Activated gamma-delta T cell (primary cell): ENCODE measurements at regions not wholly inside any gene's neighbourhood (a gene's known extent, or its start where the extent isn't known, plus 50 kb on each side); places are given as distances from the start of the nearest gene placed in this dataset.

ENCODE experiments used
- DNase-seq: peaks from one replicate; lab custom pipeline; 2025; lab: John Stamatoyannopoulos, UW

DNA sequence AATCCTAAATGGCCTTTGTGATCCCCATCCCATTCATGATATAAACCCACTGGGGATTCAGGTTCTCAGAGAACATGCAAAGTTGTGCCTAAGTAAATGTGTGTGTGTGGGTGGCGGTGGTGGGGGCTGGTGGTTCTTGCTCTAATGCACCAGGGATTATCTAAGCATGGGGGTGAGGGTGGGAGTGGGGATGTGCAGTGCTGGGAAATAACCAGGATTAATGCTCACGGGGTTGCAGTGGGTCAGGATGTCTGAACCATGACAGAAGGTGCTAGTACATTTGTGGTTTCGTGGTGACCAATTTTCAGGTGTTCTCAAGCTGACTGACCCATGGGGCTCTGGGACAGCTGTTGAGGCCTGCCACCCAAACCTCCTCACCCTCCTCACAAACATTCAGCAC lies 101.0 kb downstream of the ZNF608 start:
- no peak for DNase-seq

DNA sequence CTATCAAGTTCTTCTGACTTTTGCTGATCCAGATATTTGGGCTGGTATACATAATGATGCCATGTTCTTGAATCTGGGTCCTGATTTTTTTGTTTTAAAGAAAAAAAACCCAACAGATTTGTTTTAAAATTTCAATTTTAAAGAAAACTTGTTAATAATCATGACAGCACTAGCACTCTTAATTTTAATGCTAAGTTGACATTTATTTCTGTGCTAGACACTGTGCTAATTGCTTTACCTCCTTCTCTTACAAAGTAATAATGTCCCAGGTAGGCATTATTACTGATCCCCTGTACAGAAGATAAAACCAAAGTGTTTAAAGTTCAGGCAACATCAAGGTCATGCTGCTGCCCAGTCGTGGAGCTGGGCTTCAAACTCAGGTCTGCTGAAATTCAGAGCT lies 101.9 kb downstream of the ZNF608 start:
- no peak for DNase-seq

DNA sequence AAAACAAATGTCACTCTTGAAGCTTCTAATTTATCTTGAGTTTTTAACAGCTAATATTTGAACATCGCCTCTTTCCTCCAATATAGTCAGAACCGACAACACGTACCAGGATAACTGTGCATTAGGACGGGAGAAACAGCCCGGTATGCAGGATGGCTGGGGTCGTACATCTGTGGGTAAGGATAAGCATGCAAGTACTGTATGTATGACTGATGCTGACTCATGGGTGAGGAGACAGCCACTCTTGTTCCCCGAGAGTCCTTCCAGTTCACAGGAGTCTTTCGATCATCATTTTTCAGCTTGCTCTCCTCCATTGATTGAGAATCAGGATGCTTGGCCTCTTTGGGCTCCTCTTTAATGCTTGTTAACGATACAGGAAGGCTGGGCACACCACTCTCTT lies 102.3 kb downstream of the ZNF608 start:
- no peak for DNase-seq

DNA sequence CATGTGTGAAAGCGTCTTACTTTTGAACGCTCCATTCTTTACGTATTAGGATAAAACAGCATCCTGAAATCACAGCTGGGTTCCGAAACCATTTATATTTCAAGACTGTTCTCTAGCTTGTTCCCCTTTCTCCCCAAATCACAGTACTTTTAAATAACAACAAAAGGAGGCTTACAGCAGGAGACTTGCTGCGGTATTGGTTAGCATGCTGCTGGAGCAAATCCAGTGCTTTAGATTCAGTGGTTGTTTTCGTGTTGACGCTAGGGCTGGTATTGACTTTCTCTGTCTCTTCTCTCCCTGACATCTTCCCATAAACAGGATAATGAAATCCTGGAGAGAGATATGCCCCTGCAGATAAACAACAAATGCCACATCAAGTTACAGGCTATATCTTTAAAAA lies 103.1 kb downstream of the ZNF608 start:
- no peak for DNase-seq

DNA sequence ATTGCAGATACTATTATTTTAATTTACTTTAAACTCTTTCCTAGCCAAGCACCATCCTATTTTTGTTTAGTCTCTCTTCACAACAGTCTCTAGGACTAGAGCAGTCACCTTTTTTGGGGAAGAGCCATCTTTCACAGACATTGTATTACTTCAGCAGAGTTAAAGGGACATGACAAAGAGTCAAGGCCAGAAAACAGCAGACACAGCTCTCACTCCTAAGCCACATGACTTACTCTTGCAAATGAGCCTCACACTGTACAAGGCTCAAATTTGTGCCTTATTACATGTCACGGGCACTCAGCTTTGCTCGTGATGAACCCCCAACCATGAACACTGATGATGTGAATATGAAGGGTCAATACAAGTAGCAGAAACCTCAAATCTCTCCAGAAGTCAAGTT lies 104.3 kb downstream of the ZNF608 start:
- DNase-seq: no peak

DNA sequence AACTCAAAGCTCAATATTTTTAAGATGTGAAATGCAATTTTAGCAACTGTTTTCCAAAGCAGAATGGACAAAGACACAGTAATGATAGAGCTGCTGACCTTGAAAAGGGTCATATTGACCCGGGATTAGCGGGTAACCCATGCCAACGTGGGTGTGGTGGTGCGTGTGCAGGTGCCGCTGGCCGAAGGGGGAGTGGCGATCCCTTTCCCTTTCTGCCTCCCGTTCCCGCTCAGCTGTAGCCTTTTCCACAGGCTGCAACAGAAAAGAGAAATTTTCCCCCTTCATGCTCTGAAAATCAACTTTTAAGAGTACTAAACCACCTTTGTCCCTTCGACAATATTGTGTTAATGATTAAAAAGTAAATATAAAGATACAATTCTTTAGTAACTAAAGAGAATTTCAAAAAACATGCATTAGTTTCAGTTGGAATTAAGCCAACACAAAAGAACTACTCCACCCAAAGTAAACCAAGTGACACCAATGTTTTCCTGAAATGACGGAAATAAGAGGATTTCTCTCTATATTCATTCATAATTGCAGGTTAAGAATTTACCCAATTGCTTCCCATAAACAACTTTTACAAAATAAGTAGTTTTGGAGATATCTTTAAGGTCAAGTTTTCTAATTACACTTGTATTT lies 105.2 kb downstream of the ZNF608 start:
- DNase-seq: no peak

DNA sequence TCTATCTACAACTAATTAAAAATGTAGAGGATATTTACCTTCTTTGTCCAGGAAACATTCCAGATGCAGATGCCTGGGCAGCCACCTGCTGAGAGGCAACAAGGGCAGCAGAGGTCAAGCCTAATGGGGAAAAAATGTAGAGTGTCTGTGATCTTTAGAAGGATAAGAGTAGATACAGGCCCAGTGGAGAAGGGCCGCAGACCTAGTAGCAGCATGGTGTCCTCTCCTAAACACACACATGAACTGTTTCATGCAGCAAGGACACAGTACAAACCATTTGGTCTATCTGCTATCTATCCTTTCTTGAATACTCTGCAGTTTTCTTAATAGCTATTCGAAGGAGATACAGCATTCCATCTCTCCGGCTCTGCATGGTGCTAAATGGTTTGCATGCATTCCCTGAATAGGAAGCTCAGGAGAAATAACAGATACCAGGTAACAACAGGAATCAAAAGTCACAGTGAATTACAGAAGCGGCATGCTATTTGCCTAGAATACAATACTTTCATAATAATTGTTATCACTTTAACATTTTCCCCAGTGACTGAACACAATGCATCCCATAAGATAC lies 107.3 kb downstream of the ZNF608 start:
- DNase-seq: no peak

DNA sequence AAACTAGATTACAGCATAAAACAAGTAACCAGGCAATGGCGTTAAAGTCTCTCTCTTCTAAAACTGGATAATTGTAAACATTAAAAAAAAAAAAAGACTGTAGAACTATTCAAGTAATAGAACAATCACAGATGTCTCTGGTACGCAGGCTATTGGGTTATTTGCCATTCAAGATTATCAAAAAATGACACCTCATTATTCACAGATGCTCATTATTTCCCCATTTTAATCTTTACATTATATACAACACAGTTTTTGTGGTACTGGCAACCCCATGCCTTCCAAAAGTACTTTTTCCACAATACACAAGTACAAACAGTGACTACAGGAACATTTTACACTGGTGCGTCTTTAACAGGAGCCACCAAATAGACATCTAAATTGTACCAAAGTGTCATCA lies 109.4 kb downstream of the ZNF608 start:
- no peak for DNase-seq

DNA sequence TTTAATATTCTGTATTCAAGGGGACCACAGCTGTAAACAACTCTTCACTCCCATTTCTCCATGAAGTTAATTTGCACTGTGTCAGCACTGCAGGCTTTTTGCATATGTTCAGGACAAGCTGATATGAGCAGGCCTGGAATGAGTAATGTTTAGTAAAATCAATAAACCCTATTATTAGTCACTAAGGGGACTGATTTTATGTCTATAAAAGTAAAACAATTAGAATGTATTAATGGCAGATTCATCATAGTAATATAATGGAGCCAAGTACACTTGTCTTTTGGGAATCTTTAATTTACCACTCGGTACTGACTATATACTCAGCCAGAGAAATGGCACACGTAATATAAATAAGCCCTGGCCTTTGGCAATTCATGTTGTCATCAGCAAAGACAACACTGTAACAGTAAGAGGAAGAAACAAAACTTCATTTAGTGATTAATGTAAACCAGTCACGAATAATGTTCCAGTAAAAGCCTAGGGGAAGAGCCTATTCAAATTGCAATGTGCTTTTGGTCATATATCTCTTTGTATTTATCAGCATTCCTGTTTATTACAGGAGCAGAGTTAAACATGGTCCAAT lies 111.6 kb downstream of the ZNF608 start:
- DNase-seq: no peak

DNA sequence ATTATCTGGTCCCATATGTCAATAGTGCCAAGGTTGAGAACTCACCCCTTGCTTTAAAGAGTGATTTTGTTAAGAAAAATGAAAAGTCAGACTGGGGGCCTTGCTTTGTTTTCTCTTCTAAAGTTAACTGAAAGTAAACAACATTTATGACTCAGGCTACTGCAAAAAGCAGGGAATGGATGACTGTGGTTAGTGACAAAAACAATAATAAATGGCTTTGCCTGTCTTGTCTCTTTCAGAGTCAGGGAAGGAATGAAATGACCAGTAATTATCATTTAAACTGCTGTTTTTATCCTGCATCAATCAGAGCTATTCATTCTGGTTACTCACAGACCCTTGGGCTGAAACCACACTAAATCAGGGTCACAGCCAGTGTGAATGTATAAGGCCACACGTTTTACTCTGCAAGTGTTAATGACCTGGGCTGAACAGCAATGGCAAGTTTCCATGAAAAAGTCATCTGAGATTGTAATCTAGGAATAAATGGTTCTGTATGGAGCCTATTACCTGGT lies 112.2 kb downstream of the ZNF608 start:
- DNase-seq: no peak

DNA sequence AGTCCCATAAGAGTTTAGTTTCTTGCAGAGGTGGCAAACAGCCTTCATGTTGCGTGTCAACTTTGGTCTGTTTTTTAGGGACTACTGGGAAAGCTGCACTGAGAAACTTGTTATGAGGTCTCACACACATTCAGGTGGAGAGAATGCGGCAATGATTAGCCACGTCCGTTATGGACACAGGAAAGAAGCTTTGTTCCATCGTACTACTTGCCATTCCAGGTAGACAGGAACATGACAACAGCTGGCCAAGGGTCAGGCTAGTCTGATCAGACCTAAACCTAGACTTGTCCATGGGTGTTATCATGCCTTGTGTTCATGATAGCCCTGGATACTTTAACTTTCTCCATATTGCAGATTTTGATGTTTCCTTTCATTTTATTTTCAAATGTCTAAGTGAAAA lies 113.2 kb downstream of the ZNF608 start:
- DNase-seq: no peak

DNA sequence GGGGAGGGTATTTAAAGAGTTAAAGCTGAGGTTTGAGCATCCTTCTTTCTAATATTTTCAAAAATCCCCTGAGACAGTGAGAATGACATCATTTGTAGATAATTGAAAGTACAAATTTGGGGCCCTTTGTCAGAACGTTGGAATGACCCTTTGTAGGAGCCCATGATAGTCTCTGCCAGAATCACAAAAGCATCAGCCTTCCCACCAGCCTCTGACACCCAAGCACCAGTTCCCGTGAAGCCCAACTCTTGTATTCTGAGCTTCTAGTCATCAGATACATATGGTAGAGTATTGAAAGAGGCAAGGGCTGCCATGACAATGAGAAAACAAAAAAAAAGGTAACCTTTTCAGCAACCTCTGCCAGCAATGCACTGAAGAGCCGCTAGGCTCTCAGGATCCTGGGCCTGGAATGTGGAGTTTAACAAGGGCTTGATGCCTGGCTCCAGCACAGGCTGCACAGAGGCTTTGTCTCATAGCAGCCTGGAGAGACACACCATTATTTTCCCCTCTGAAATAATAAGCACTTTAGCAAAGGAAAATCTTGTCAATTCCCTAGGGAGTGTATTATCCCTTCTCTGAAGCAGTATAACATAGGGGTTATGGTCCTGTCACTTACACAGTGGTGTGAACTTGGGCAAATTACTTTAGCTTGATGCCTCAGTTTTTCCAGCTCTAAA lies 114.4 kb downstream of the ZNF608 start:
- DNase-seq: no peak

DNA sequence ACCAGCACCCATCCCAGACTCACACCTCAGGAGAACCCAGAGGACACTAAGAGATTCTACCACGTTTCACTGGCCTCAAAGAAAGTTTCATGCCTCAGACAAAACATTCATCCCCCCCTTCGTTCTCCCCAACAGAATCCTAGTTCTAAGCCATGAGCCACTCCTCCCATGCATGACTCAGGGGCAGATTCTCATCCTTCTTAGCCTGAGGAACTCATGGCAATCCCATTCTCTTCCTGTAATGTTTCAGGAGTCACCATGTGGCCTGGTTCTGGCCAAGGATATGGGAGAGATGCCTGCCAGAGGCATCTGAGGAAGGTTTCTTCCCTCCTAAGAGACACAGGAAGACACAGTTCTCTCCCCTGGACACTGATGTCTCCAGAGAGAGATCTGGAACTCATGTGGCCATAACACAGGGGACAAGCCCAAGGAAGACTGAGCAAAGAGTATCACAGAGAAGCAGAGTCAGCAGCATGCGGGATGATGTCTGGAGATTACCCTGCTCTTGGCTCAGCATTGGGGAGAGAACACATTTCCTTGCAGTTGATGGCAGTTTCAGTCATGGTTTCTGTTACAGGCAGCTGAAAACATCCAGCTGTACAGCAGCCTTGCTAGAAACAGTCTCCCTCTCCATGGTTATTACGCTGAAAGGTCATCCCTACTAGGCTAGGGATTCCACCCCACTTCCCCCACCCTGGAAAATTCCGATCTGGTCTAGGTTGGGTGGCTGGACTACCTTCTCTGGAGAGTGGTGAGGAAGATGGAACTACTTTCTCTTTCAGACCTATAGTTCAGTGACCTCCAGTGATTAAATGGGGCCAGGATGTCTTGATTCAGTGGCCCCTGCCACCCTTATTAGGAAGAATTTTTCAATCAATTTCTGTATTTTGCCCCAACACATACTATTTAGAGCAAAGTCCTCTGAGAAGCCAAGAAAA lies 115.4 kb downstream of the ZNF608 start:
- DNase-seq: no peak

DNA sequence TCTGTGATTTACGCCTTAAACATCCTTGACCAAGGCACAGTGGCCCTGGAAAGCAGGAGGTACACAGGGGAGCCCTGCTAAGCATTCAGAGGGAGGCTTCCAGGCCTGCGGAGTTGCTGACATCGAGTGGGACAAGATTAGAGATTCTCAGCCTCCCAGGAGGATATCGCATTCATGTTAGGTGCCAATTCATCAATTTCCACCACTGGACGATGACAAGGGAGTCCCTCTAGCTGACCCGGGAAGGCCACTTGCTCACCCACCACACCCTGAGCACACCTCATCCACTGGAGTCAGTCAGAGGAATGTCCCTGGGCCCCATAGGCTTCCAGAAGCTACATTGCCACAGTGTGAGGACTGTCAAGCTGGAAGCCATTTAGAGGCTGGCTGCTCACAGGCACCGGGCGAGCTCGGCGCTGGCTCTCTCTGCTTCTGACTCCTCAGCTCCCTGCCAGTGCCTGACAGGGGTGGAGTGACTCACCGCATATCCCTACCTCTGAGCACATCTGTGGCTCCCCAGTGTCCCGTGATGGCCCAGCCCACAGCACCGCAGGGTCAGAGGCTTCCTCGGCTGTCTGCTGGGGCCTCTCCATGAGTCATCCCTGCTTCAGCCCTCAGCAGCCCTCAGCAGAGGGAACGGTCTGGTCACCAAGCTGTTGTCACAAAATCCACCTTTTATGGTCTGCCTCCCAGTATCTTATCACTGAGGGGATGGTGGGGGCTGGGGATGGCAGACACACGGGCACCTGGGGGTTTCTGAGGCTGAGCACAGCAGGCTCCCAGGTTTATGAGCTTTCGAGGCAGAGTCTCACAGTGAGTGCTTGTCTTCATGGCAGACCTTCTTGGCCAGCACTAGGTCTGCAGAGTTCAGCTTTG lies 117.5 kb downstream of the ZNF608 start:
- DNase-seq: no peak

DNA sequence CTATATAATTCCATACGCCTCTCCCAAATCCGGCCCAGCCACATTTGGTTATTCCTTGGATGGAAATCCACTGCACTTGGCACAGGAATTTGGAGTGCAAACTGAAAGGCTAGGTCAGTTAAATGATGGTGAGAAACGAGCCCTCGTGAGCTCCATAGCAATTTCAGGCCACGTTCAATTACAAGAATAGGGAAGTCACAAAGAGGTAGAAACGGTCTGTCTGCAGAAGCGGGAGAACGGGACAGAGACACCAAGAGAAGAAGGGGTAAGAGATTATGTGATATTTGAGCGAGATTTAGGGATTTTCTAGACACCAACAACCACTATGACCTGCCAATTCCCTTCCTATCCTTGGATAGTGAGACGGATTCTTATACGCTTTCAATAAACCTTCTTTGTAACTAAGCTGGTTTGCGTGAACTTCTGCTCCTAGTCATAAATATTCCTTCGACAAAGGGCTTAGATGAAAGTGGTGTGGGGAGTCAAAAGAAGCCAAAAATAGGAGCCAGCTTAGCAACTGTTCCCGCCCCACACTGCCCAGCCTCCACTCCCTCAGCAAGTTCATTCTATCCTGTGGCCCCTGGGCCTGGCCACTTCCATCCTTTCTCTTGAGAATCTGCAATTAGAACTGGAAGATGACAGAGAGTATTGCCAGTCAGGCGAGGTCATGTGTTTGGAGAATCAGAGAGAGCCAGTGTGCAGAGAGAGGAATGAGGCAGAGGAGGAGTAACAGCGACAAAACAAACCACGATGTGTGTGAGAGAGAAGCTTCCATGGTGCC lies 118.4 kb downstream of the ZNF608 start:
- no peak for DNase-seq

DNA sequence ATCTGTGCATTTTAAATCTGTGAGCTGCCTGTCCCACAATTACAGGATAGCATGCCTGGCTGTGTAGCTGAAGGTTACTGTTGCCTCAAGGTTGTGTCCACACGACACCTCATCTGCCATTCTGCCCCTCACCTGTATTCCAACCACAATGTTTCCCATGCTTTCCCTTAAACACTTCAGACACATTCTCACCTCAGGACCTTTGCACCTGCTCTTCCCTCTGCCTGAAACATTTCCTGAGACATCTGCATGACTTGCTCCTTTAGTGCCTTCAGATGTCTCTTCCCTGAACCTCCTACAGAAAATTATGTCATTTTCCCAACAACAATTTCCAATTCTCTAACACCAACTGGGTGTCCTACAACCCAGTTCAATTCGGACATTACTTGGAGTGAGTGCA lies 120.4 kb downstream of the ZNF608 start:
- no peak for DNase-seq

DNA sequence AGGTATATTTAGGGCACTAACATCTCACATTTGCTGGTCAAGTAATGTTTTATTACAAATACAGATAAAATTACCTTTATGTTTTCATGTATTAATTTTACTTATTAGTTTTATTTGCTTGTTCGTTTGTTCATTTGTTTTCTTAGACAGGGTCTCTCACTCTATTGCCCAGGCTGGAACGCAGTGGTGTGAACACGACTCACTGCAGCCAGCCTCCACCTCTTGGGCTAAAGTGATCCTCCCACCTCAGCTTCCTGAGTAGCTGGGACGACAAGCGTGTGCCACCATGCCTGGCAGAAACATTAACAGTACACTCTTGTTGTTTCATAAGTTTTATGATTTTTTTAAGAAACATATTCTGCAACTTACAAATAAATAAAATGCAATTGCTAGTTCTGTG lies 123.2 kb downstream of the ZNF608 start:
- no peak for DNase-seq

DNA sequence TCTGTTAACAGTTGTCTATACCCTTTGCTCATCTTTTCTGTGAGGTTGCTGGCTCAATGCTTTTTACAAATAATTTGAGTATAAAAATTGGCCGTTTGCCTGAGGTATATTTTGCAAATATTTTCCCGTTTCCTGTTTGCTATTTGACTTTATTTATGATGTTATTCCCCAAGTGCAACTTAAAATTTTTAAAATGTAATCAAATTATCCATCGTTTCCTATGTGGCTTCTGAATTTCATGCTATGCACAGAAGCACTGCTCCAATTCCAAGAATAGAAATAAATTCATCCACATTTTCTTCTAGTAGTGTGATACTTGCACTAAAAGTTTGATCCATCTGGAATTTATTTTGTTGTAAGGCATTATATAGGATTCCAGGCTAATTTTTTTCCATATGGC lies 123.6 kb downstream of the ZNF608 start:
- DNase-seq: no peak

DNA sequence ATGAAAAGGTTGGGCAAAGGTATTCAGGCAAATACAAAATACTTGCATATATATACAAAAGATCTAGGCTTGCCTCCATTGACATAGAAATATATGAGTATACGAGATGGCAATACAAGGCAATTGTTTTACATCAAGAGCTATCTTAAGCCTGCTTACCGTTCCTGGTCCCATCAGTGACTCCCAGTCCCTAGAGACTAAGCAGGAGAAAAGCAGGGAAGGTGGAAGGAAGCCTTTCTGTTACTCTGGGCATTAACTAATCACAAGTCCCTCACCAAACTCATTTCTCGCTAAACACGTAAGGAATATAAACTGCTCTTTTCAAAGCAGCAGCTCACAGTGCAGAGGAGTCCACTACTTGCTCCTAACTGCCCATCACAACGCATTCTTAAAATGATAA lies 125.2 kb downstream of the ZNF608 start:
- no peak for DNase-seq

DNA sequence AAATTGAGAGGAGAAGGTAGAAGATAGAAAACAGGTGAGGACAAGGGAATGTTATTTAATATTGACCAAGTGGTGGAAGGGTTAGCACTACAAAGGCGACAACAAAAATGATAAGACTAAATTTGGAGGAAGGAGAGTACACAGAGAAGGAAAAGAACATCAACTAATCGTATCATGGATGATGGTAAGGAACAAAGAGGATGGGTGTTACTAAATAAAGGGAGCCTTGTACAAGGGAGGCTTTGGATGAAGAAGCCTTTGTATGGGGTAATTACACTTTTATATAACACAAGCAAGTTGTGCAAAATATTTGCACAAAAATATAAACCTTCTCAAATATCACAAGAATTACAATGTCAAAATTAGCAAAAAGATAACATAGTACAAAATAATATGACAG lies 125.7 kb downstream of the ZNF608 start:
- no peak for DNase-seq
